H9 (cell line): ENCODE measurements at regions not wholly inside any gene's neighbourhood (a gene's known extent, or its start where the extent isn't known, plus 50 kb on each side); places are given as distances from the start of the nearest gene placed in this dataset.

ENCODE experiments used
- DNase-seq: peaks from one replicate; pipeline ENCODE4 v3.0.0-alpha.2; 2017
- H2AFZ ChIP-seq: one replicate; pipeline ENCODE4 v1.6.1; 2013; ENCODE audit warnings: mild to moderate bottlenecking, low read length, control low read depth, moderate library complexity
- H2AK5ac ChIP-seq: 2 replicates; pipeline ENCODE4 v1.6.1; 2013; ENCODE audit warnings: low read length, control low read depth, mixed read lengths; ENCODE audit not compliant: insufficient read length
- H2BK120ac ChIP-seq: one replicate; pipeline ENCODE4 v1.6.1; 2013; ENCODE audit warnings: low read depth, mild to moderate bottlenecking, low read length, control low read depth, inconsistent platforms; ENCODE audit not compliant: poor library complexity, severe bottlenecking
- H2BK12ac ChIP-seq: 2 replicates; pipeline ENCODE4 v1.6.1; 2013; ENCODE audit warnings: low read length, control low read depth, mixed read lengths, low read depth; ENCODE audit not compliant: insufficient read length
- H2BK15ac ChIP-seq: 2 replicates; pipeline ENCODE4 v1.6.1; 2013; ENCODE audit warnings: low read depth, low read length, control low read depth
- H2BK20ac ChIP-seq: one replicate; pipeline ENCODE4 v1.6.1; 2013; ENCODE audit warnings: low read depth, mild to moderate bottlenecking, low read length, control low read depth, inconsistent platforms; ENCODE audit not compliant: poor library complexity, severe bottlenecking
- H2BK5ac ChIP-seq: 2 replicates; pipeline ENCODE4 v1.6.1; 2013; ENCODE audit warnings: low read length, control low read depth, mixed read lengths; ENCODE audit not compliant: insufficient read length
- H3K14ac ChIP-seq: 2 replicates; pipeline ENCODE4 v1.6.1; 2013; ENCODE audit warnings: low read length, control low read depth; ENCODE audit not compliant: insufficient read depth
- H3K18ac ChIP-seq: 2 replicates; pipeline ENCODE4 v1.6.1; 2013; ENCODE audit warnings: low read depth, mild to moderate bottlenecking, mixed read lengths, low read length, control low read depth; ENCODE audit not compliant: insufficient read length
- H3K23ac ChIP-seq: 2 replicates; pipeline ENCODE4 v1.6.1; 2013; ENCODE audit warnings: low read length, control low read depth, mixed read lengths, low read depth; ENCODE audit not compliant: insufficient read length
- H3K23me2 ChIP-seq: 2 replicates; pipeline ENCODE4 v1.6.1; 2013; ENCODE audit warnings: low read depth, mild to moderate bottlenecking, mixed read lengths, low read length, control low read depth; ENCODE audit not compliant: insufficient read length, poor library complexity, severe bottlenecking
- H3K27ac ChIP-seq: 2 replicates; pipeline ENCODE4 v1.5.1; 2013; ENCODE audit warnings: low read length, control low read depth, mixed read lengths, low read depth; ENCODE audit not compliant: insufficient read length
- H3K27me3 ChIP-seq: 2 replicates; pipeline ENCODE4 v1.6.1; 2013; ENCODE audit warnings: low read length, control low read depth, inconsistent platforms; ENCODE audit not compliant: insufficient read depth
- H3K4ac ChIP-seq: 2 replicates; pipeline ENCODE4 v1.6.1; 2013; ENCODE audit warnings: low read depth, mild to moderate bottlenecking, control low read depth, inconsistent platforms, low read length, moderate library complexity
- H3K4me1 ChIP-seq: 2 replicates; pipeline ENCODE4 v1.6.1; 2013; ENCODE audit warnings: low read length, control low read depth, inconsistent platforms; ENCODE audit not compliant: insufficient read depth
- H3K4me2 ChIP-seq: 2 replicates; pipeline ENCODE4 v1.6.1; 2013; ENCODE audit warnings: low read length, control low read depth, mixed read lengths; ENCODE audit not compliant: insufficient read length, insufficient read depth
- H3K56ac ChIP-seq: 2 replicates; pipeline ENCODE4 v1.6.1; 2013; ENCODE audit warnings: low read depth, mild to moderate bottlenecking, mixed read lengths, low read length, control low read depth; ENCODE audit not compliant: insufficient read length
- H3K79me1 ChIP-seq: 2 replicates; pipeline ENCODE4 v1.6.1; 2013; ENCODE audit warnings: low read depth, mild to moderate bottlenecking, moderate library complexity, low read length, control low read depth, inconsistent platforms; ENCODE audit not compliant: insufficient read depth, poor library complexity, severe bottlenecking
- H3K79me2 ChIP-seq: 2 replicates; pipeline ENCODE4 v1.6.1; 2013; ENCODE audit warnings: low read length, control low read depth, inconsistent platforms; ENCODE audit not compliant: insufficient read depth
- H3K9ac ChIP-seq: 2 replicates; pipeline ENCODE4 v1.6.1; 2013; ENCODE audit warnings: low read length, control low read depth, mixed read lengths; ENCODE audit not compliant: insufficient read length; ENCODE audit errors: extremely low read depth
- H3K9me3 ChIP-seq: one replicate; pipeline ENCODE4 v1.6.1; 2013; ENCODE audit warnings: low read depth, low read length, inconsistent platforms; ENCODE audit not compliant: control insufficient read depth
- H3T11ph ChIP-seq: one replicate; pipeline ENCODE4 v1.6.1; 2013; ENCODE audit warnings: mild to moderate bottlenecking, low read length, control low read depth, inconsistent platforms
- H4K20me1 ChIP-seq: one replicate; pipeline ENCODE4 v1.6.1; 2013; ENCODE audit not compliant: control insufficient read depth, insufficient read length, insufficient read depth
- H4K5ac ChIP-seq: 2 replicates; pipeline ENCODE4 v1.6.1; 2013; ENCODE audit warnings: low read depth, mild to moderate bottlenecking, mixed read lengths, low read length, control low read depth; ENCODE audit not compliant: insufficient read length
- H4K8ac ChIP-seq: replicated peaks from 2 replicates; pipeline ENCODE4 v1.6.1; 2013; ENCODE audit warnings: low read length, control low read depth, mixed read lengths, low read depth; ENCODE audit not compliant: insufficient read length
- H4K91ac ChIP-seq: 2 replicates; pipeline ENCODE4 v1.6.1; 2013; ENCODE audit warnings: low read depth, mild to moderate bottlenecking, moderate library complexity, mixed read lengths, low read length, control low read depth; ENCODE audit not compliant: insufficient read length
- H3K27ac Mint-ChIP-seq, 3 experiments: 2 replicates in 2 of 3; 3 replicates in 1 of 3; pipeline ENCODE4 v1.8.0; 2020 to 2021; ENCODE audit warnings: mixed read lengths in 3 of 3, mild to moderate bottlenecking in 1 of 3, moderate library complexity in 1 of 3
- H3K27me3 Mint-ChIP-seq: 2 replicates; pipeline ENCODE4 v1.8.0; 2021; ENCODE audit warnings: low read depth, mild to moderate bottlenecking, moderate library complexity, mixed read lengths
- H3K36me3 Mint-ChIP-seq, 3 experiments: 2 replicates in 2 of 3; 3 replicates in 1 of 3; pipeline ENCODE4 v1.8.0; 2020 to 2021; ENCODE audit warnings: low read depth in 3 of 3, mixed read lengths in 3 of 3; ENCODE audit not compliant: insufficient read depth in 1 of 3
- H3K4me1 Mint-ChIP-seq, 2 experiments: 2 replicates each; pipeline ENCODE4 v1.8.0; 2020; ENCODE audit warnings: mixed read lengths in 2 of 2
- H3K4me3 Mint-ChIP-seq, 2 experiments: 2 replicates in 1 of 2; 3 replicates in 1 of 2; pipeline ENCODE4 v1.8.0; 2020 to 2021; ENCODE audit warnings: mild to moderate bottlenecking in 2 of 2, mixed read lengths in 2 of 2, moderate library complexity in 1 of 2
- H3K9me3 Mint-ChIP-seq, 2 experiments: 2 replicates in 1 of 2; 3 replicates in 1 of 2; pipeline ENCODE4 v1.8.0; 2020; ENCODE audit warnings: mild to moderate bottlenecking in 2 of 2, mixed read lengths in 2 of 2, moderate library complexity in 1 of 2
- WGBS: extraction: QIAGEN DNeasy Blood & Tissue Kit; methylation state at CpG from one replicate; pipeline ENCODE4 v1.1.7; 2013; ENCODE audit warnings: missing lambda C conversion rate, low lambda C conversion rate, mixed read lengths; ENCODE audit not compliant: insufficient read length; ENCODE audit errors: extremely low coverage; 5-methylcytosine and 5-hydroxymethylcytosine counted together
- TF ChIP-seq, protein P1 (sequence below): fragments of 200-600 bp; sonication (generic); conservative IDR thresholded peaks from 3 replicates; pipeline ENCODE4 v1.8.0; 2021; ENCODE audit warnings: antibody characterized with exemption, mild to moderate bottlenecking

DNA sequence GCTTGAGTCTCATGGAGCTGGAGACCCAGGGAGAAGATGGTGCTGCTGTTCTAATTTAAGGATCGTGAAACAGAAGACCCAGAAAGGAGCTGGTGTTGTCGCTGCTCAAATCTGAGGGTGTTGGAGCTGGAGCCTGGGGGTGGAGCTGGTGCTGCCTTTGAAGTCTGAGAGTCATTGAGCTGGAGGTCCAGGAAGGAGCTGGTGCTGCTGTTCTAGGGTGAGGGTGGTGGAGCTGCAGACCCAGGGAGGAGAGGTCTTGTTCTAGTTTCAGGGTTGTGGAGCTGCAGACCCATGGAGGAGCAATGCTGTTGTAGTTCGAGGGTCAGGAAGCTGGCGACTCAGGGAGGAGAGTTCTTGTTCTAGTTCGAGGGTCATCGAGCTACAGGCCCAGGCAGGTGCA lies 84.1 kb upstream of the ZNF479 start:
- Histone ChIP-seq H3K4ac (no peak overlapping the region), H2AK5ac (no peak overlapping the region), H3K27ac (no peak overlapping the region), H4K5ac (no peak overlapping the region), H2BK15ac (no peak overlapping the region), H3K4me1 (no peaks in the 10 kb centered on the region), H2BK5ac (no peak overlapping the region), H3K4me2 (no peak overlapping the region), H3K79me1 (no peaks in the 10 kb centered on the region), H3K56ac (no peak overlapping the region), H4K8ac (no peak overlapping the region), H3K14ac (no peak overlapping the region), H3K27me3 (no peaks in the 10 kb centered on the region), H3K18ac (no peak overlapping the region), H2BK20ac (no peak overlapping the region), H2BK12ac (no peak overlapping the region), H3K9me3 (peaks cover 94% of the 10 kb centered on the region), H3K9ac (no peak overlapping the region), H2AFZ (no peak overlapping the region), H3T11ph (no peak overlapping the region), H3K23me2 (no peaks in the 10 kb centered on the region), H3K79me2 (no peaks in the 10 kb centered on the region), H4K91ac (no peak overlapping the region), H4K20me1 (no peaks in the 10 kb centered on the region), H2BK120ac (no peak overlapping the region), H3K23ac (no peak overlapping the region)
- Mint-ChIP-seq H3K27me3 (peaks cover 25% of the 10 kb centered on the region), H3K4me1 (no peaks in the 10 kb centered on the region), H3K9me3 (peaks cover 98% of the 10 kb centered on the region in 2 experiments), H3K4me3 (no peak overlapping the region), H3K36me3 (peaks cover 57 to 67% (median 61%) of the 10 kb centered on the region in 3 experiments), H3K27ac (no peak overlapping the region)
- TF ChIP-seq, protein P1, sequence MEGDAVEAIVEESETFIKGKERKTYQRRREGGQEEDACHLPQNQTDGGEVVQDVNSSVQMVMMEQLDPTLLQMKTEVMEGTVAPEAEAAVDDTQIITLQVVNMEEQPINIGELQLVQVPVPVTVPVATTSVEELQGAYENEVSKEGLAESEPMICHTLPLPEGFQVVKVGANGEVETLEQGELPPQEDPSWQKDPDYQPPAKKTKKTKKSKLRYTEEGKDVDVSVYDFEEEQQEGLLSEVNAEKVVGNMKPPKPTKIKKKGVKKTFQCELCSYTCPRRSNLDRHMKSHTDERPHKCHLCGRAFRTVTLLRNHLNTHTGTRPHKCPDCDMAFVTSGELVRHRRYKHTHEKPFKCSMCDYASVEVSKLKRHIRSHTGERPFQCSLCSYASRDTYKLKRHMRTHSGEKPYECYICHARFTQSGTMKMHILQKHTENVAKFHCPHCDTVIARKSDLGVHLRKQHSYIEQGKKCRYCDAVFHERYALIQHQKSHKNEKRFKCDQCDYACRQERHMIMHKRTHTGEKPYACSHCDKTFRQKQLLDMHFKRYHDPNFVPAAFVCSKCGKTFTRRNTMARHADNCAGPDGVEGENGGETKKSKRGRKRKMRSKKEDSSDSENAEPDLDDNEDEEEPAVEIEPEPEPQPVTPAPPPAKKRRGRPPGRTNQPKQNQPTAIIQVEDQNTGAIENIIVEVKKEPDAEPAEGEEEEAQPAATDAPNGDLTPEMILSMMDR, result no peak
- WGBS, result no CpG with 5 or more reads among the region's 6 CpGs
- DNase-seq, result no peak
